Kidney epithelial cell (primary cell): ENCODE measurements at regions not wholly inside any gene's neighbourhood (a gene's known extent, or its start where the extent isn't known, plus 50 kb on each side); places are given as distances from the start of the nearest gene placed in this dataset.
"Not testable (repeated sequence)": the region's sequence is repeated elsewhere in the genome, so short reads cannot be mapped to it uniquely, and the experiment has no call there.

ENCODE experiments used
- DNase-seq: peaks from one replicate; pipeline ENCODE4 v3.0.0-alpha.2; 2010; ENCODE audit warnings: low read depth
- H3K27me3 ChIP-seq: 2 replicates; pipeline ENCODE4 v1.6.0; 2011; ENCODE audit warnings: low read length; ENCODE audit not compliant: control insufficient read depth, insufficient read depth
- H3K36me3 ChIP-seq: 2 replicates; pipeline ENCODE4 v1.5.1; 2011; ENCODE audit warnings: low read length; ENCODE audit not compliant: control insufficient read depth, insufficient read depth
- H3K4me3 ChIP-seq: 2 replicates; pipeline ENCODE4 v1.5.1; 2011; ENCODE audit warnings: low read depth, mild to moderate bottlenecking, control low read depth, low read length

DNA sequence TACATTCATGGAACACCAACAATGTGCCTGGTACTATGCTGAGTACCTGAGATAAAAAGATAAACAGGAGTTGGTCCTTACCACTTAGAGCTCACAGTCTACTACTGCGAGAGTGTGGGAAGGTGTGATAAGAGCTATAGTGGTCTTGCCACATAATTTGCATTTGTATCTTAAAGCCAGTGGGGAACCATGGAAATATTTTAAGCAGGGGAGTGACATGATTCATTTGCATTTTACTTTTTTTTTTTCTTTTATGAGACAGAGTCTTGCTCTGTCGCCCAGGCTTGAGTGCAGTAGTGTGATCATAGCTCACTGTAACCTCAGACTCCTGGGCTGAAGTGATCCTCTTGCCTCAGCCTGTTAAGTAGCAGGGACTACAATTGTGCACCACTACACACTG is 53.6 kb downstream of the SRGAP2 start:
- H3K27me3 ChIP-seq, H3K36me3 ChIP-seq, H3K4me3 ChIP-seq, DNase-seq: not testable (repeated sequence)

DNA sequence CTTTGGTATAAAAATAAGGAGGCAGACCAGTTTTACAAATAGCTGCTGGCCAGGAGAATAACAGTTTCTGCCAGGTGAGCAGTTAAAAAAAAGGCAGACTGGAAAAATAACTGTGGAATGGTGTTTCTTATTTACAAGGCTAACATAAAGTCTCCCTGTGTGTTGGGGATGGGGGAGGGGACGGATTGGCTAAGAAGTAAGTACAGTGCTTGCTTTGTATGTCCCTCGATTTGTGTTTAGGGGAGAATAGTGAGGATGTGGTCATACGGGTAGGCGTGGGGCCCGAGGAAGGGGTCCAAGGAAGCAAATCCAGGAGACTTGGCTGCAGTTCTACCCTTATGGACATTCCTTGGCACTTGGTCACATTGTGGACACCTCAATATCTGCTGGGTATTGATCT is 58.1 kb downstream of the SRGAP2 start:
- not testable (repeated sequence) for H3K27me3 ChIP-seq, H3K36me3 ChIP-seq, DNase-seq, H3K4me3 ChIP-seq

DNA sequence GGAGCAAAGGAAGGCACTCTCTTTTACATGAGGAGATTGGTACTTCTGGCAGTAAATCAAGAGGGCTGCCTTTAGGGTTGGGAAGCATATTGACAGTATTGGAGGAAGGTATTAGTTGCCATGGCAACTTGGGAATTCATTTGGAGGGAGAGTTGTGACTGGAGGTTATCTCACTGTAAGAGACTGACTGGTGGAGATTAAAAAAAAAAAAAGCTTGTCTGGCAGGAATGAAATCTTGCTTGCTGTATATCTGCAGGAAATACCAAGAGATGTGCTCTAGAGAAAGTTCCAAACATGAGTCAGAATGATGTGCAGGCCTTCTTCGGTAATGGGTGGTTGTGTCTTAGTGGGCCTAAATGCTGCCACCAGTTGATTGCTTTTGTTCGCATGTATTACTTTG is 59.1 kb downstream of the SRGAP2 start:
- H3K4me3 ChIP-seq, H3K27me3 ChIP-seq, H3K36me3 ChIP-seq, DNase-seq: not testable (repeated sequence)

DNA sequence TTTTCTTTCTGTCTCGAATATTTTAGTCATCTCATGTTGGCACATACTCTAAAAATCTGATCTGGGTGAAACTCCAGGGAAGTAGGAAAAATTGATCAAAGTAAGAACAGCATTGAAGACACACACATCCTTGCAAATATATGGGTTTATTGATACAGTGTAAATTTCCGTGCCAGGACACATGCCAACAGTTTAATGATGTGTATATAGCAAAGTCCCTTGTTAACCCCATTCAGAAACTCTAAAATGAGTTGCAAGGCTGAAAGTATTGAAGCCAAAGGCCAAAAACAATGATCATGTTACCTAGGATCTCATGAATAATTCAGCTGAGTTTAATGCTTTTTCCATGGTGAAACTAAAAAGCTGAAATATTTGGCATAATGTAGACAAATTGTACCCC is 61.6 kb downstream of the SRGAP2 start:
- not testable (repeated sequence) for H3K36me3 ChIP-seq, H3K27me3 ChIP-seq, DNase-seq

DNA sequence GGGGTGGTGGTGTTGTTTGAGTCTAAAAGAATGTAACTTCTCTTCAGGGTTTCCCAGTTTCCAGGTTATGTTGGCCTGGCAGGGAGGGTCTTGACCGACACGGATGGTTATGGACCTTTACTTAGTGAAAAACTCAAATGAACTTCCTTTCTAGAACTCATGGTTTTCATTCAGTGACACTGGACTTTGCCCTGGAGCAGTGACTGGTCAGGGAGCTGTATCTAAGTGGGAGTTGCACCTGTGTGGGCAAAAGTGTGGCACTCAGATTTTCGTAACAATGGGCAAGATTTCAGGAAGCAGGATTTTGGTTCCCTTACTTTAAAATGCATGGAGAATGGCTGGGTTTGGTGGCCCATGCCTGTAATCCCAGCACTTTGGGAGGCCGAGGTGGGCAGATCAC is 67.8 kb downstream of the SRGAP2 start:
- H3K27me3 ChIP-seq, H3K4me3 ChIP-seq, DNase-seq, H3K36me3 ChIP-seq: not testable (repeated sequence)

More for the DNA sequence above, 61.6 kb downstream of the SRGAP2 start:
- not testable (repeated sequence) for H3K4me3 ChIP-seq

DNA sequence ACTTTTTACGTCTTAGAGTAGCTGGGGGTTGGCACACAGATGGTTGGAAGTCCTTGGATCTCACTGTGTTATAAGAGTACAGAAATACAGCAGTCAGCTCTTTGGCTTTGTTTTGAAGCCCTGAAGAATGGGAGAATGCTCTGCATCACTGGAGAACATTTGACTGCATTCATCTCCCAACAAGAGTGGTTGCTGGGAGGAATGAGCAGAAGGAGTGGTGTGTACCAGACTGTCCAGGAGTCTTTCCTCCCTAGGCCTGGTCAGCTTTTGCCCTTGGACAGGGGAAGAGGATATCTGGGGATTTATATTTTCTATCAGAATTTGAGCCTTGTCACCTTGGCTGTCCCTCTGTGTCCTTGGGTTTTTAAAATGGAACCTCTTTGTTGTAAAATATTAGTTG is 69.8 kb downstream of the SRGAP2 start:
- not testable (repeated sequence) for DNase-seq, H3K27me3 ChIP-seq, H3K36me3 ChIP-seq, H3K4me3 ChIP-seq

DNA sequence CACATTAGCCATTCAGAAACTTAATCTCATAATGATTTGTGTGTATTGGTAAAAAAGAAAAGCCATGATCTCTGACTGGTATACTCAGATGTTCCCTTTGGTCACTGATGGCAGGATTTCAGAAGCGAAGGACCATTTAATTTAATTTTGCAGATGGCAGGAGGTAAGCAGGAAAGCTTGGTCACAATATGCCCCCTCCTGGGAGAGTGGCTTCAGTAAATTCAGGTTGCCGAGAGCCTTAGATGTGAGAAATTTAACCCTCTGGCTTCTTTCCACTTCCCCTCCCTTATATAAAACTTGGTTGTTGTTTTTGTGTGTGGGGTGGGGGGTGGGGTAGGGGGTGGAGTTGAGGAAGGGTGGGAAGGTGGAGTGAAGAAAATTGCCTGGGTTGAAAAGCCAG is 72.8 kb downstream of the SRGAP2 start:
- H3K36me3 ChIP-seq, H3K4me3 ChIP-seq, DNase-seq, H3K27me3 ChIP-seq: not testable (repeated sequence)

DNA sequence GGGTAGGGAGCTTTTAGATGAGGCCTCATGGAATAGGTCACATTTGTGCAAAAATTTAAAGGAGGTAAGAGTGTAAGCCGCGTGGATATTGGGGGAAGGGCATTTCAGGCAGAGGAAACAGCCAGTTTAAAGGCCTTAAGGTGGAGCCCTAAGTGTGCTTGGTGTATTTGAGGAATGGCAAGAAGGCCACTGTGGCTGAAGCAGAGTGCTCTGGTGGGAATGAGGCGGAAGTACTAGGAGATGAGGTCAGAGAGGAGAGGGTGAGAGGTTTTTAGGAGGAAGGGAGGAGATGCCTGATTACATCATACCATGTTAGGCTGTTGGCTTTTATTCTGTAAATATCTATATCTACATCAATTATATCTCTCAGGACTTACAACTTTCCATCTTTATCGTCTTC is 75.3 kb downstream of the SRGAP2 start:
- not testable (repeated sequence) for H3K27me3 ChIP-seq, H3K36me3 ChIP-seq, DNase-seq, H3K4me3 ChIP-seq

DNA sequence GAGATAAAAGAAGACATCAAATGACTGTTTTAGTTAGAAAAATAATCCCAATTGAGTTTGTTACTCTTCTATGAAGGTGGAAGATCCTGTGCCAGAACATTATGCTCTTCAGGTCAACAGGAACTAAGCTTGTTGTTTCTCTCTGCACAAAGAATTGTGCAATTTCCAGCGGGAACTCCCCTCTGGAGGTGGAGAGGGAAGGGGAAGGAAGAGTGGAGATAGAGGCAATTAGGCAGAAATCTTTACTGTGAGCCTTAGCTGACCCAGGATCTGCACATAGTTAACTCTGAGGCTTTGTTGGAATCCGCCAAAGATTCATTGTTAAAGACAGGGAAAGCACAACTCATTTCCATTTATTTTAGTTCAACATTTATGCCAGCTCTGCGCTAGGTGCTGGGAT is 77.3 kb downstream of the SRGAP2 start:
- H3K36me3 ChIP-seq, H3K4me3 ChIP-seq, H3K27me3 ChIP-seq, DNase-seq: not testable (repeated sequence)

DNA sequence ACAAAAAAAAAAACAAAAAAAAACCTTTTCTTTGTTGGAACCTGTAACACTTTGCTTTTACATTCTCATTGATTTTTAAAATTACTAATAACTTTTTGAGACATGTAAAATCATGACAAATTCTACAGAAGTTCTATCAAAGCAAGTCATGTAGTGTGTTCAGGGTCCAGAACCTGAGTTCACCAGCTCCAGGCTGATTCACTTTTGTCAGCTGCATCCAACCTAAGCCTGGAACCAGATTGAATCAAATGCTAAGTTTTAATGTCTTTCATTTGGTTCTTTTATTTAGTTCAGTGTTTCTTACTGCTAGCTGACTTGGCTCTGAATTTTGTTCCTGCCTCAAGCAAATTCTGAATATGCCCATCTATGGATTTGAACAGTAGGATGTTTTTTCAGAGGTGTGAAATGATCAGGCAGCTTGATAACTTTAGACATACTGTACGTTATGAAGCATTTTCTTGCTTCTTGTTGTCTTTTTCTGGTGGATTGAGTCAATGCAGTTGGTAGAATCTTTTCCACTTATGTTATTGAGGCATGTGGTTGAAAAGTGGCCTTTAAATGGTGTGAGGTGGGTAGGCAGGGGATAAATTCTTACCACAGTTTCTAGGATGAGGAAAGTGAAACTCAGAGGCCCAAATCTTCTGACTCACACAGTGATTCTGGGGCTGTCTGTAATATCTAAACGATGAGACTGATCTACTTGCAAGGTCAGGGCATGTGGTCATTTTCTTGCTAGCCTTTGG is 78.7 kb downstream of the SRGAP2 start:
- H3K27me3 ChIP-seq, H3K36me3 ChIP-seq, DNase-seq, H3K4me3 ChIP-seq: not testable (repeated sequence)

DNA sequence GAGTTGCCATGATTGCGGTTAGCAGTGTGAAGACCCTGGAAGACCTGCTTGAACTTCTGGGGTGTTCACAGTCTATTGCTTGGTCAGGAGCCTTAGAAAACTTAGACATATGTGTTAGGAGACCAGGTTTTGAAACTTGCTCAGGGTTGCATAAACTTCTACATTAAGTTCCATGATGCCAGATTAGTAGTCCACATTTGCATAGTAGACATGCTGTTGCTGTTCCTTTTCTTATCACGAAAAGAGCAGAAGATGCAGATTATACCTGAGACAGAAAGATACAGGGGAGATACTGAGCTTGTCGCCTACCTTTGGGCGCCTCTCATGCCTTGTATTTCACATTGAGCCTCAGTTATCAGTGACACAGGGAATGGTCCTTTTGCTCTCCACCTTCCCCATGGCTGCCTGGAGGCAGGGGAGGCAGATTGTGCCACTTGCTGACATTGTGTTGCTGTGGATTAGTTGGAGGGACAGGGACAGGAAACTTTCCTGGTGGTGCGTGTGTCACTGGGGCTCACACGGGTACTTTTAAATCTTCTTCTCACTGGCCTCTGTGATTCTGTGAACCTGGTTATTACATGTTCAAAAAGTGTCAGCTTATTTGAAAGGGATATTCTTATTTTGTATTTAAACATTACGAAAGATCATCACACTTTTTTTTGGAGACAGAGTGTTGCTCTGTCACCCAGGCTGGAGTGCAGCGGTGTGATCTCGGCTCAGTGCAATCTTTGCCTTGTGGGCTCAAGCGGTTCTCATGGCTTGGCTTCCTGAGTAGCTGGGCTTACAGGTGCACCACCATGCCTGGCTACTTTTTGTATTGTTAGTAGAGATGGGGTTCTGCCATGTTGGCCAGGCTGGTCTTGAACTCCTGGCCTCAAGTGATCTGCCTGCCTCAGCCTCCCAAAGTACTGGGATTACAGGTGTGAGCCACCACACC is 82.0 kb downstream of the SRGAP2 start:
- DNase-seq, H3K27me3 ChIP-seq, H3K36me3 ChIP-seq, H3K4me3 ChIP-seq: not testable (repeated sequence)

DNA sequence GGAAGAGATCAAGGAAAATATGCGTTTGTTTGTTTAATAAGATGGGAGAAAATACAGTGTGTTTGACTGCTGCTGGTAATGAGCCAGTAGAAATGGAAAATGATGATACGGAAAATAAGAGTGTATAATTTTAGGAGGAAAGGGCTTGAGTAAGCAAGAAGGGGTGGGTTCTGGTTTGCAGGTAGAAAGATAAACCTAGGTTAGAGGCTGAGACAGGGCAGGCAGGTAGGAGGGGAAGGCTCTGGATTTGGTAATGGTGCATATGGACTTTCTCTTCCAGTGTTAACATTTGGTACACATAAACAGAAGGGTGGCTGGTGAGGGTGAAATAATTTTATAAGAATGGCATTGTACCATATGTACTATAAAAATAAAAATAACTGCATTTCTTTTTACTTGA is 84.4 kb downstream of the SRGAP2 start:
- H3K4me3 ChIP-seq, H3K27me3 ChIP-seq, DNase-seq, H3K36me3 ChIP-seq: not testable (repeated sequence)

DNA sequence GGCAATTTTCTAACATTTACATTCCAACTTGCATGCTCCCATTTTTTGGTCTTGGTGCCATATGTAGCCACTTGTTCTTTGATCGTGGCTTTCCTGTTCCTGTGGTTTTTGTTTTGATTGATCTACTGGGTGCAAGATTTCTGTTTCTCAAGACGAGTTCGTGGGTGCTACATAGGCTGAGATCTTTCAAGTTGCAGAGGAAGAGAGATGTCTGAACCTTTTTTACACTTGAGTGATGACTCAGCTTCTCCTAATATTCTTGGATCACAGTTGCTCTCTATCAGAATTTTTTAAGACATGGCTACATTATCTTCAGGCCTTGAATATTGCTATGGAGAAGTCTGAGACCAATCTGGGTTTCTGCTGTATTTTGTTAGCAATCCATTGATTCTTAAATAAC is 85.1 kb downstream of the SRGAP2 start:
- DNase-seq, H3K4me3 ChIP-seq, H3K27me3 ChIP-seq, H3K36me3 ChIP-seq: not testable (repeated sequence)

DNA sequence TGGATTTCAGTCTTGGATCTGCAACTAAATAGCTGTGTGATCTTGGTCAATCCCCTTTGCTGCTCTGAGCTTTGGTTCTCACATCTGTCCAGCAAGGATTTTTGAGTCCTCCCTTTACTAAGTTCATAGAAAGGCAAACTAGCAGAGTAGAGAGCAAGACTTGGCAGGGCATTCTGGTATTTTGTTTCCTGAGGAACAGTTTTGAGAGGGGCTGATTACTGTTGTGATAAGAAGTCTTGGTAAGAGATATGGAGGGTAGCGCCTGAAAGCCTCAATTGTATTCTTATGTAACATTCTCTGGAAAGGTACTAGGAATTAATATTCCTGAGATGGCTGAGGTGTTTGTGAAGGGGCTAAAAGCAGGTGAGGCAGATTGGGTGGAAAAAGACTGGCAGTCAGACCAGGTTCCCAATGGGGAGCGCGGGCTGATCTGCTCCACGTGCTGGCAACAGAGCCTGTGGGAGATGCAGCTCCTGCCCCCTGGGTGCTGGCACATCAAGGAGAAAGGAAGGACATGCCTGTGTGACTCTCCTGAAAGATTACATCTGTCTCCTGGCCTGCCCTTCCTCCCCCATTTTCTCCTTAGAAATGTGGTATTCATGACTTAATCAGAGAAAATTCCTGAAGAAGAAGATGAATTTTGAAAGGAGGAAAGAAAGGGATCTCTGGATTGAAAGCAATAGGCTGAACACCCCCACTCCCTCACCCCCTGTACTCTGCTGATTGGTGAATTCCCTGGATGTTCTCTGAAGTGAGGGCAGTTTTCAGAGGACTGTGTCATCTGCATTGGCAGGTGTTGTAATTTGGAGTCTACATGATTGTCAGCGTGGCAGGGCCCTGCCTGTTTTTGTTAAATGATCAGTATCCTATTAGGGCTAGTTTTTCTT is 94.0 kb downstream of the SRGAP2 start:
- H3K27me3 ChIP-seq, DNase-seq, H3K36me3 ChIP-seq, H3K4me3 ChIP-seq: not testable (repeated sequence)
